BE2C (cell line): ENCODE measurements at regions not wholly inside any gene's neighbourhood (a gene's known extent, or its start where the extent isn't known, plus 50 kb on each side); places are given as distances from the start of the nearest gene placed in this dataset.

Experiments used
- DNase-seq: peaks from one replicate; pipeline ENCODE4 v3.0.0-alpha.2; 2020
- H3K27me3 ChIP-seq: fragments of 250-450 bp; sonication (Bioruptor Pico); 2 replicates; pipeline ENCODE4 v1.5.1; 2020; ENCODE audit warnings: mild to moderate bottlenecking
- H3K36me3 ChIP-seq: fragments of 250-450 bp; sonication (Bioruptor Pico); 2 replicates; pipeline ENCODE4 v1.5.1; 2020; ENCODE audit warnings: mild to moderate bottlenecking
- H3K4me1 ChIP-seq: fragments of 250-450 bp; sonication (Bioruptor Pico); 2 replicates; pipeline ENCODE4 v1.5.1; 2020
- H3K4me3 ChIP-seq: 2 replicates; pipeline ENCODE4 v1.5.1; 2011; ENCODE audit warnings: low read depth, low read length
- H3K9me3 ChIP-seq: fragments of 250-450 bp; sonication (Bioruptor Pico); 2 replicates; pipeline ENCODE4 v1.5.1; 2020
- TF ChIP-seq, protein P1 (sequence below): IDR thresholded peaks from 2 replicates; pipeline ENCODE4 v1.5.1; 2012; ENCODE audit warnings: mild to moderate bottlenecking, low read depth, low read length

DNA sequence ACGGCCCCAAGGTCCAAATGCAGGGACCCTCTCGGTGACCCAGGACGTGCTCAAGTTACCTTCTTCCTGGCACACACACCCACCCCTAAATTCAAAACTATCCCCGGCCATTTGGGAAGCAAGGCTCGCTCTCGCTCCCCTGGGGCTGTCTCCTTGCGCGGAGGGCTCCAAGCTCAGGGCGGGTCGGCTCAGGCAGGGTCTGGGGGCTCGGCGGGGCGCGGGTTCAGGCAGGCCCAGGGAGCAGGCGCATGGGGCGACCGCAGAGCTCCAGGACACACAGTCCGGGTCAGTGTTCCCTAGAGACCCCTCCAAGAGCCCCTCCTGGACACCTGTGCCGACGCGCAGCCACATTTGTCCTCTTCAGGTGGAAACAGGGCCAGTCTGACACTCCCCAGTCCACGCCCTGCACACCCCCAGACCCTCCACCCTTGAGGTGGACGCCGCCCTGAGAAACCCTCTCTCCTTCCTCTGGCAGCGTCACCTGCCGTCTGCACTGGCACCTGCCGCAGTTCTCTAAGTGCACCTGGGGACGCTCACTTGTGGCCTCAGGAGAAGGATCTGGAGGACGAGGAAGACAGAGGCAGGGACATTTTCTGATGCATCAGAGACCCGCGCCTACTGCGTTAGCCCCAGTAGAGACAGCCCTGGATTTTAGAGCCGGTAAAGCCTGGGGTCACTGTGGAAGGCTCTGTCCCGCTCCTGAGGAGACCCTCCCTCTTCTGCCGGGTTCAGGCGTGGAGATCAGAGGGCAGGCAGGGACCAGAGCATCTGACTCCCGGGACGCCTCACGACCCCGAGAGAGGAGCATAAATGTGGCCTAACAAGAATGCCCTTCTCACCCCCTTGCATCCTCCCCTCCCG is 138.8 kb downstream of the TWIST2 start:
- DNase-seq: no peak
- no peaks in the 10 kb centered on the region for H3K9me3 ChIP-seq
- H3K36me3 ChIP-seq: no peaks in the 10 kb centered on the region
- no peaks in the 10 kb centered on the region for H3K4me1 ChIP-seq
- peaks cover 18% of the 10 kb centered on the region for H3K27me3 ChIP-seq
- TF ChIP-seq, protein P1, sequence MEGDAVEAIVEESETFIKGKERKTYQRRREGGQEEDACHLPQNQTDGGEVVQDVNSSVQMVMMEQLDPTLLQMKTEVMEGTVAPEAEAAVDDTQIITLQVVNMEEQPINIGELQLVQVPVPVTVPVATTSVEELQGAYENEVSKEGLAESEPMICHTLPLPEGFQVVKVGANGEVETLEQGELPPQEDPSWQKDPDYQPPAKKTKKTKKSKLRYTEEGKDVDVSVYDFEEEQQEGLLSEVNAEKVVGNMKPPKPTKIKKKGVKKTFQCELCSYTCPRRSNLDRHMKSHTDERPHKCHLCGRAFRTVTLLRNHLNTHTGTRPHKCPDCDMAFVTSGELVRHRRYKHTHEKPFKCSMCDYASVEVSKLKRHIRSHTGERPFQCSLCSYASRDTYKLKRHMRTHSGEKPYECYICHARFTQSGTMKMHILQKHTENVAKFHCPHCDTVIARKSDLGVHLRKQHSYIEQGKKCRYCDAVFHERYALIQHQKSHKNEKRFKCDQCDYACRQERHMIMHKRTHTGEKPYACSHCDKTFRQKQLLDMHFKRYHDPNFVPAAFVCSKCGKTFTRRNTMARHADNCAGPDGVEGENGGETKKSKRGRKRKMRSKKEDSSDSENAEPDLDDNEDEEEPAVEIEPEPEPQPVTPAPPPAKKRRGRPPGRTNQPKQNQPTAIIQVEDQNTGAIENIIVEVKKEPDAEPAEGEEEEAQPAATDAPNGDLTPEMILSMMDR: no peak
- H3K4me3 ChIP-seq: no peak overlapping the region

DNA sequence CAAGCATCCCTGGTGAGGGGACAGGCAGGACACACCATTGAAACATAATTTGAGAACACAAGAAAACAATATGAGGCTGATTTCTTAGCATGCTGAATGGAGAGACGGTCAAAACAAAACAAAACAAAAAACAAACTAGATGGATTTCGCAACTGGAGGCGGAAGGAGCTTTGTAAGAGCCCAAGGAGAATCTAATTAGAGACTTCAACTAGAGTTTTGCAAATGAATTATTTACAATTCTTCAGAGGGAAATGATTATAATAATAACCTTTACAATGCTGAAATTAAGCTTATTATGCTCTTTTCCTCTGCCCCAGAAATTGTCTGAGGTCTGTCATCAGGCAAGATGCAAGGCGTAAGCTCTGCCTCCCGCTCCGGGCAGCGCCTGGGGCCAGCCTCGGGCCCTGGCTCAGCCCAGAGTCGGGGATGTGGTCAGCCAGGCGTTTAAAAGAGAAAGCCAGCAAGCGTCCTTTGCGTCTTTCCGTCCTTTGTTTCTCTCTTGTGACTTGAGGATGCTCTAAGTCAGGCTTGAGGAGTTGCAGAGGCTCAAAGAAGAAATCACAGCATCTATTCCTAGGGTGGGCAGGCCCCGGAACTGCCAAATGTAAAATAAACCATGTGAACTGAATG is 139.6 kb downstream of the TWIST2 start:
- TF ChIP-seq, protein P1: no peak
- no peak overlapping the region for H3K4me3 ChIP-seq
- H3K36me3 ChIP-seq: no peaks in the 10 kb centered on the region
- H3K4me1 ChIP-seq: no peaks in the 10 kb centered on the region
- H3K27me3 ChIP-seq: peaks cover 15% of the 10 kb centered on the region
- no peak for DNase-seq
- no peaks in the 10 kb centered on the region for H3K9me3 ChIP-seq

DNA sequence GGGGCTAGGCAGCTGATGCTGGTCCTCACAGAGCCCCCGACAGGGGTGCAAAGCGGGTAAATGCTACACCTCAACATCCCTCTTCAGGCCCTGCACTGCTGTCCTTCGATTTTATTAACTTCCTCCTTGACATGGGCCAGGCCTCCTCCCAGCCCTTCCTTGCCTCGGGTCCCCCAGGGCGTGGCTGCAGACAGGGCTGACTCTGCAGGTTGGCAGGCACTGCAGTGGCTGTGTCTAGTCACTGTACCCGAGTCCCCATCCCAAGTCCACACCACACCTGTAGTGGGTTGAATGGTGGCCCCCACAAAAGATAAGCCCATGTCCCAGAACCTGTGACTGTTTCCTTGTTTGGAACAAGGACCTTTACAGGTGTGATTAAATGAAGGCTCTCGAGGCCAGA is 140.2 kb downstream of the TWIST2 start:
- no peak overlapping the region for H3K4me3 ChIP-seq
- DNase-seq: no peak
- no peaks in the 10 kb centered on the region for H3K4me1 ChIP-seq
- TF ChIP-seq, protein P1: no peak
- peaks cover 11% of the 10 kb centered on the region for H3K27me3 ChIP-seq
- H3K9me3 ChIP-seq: no peaks in the 10 kb centered on the region
- no peaks in the 10 kb centered on the region for H3K36me3 ChIP-seq

DNA sequence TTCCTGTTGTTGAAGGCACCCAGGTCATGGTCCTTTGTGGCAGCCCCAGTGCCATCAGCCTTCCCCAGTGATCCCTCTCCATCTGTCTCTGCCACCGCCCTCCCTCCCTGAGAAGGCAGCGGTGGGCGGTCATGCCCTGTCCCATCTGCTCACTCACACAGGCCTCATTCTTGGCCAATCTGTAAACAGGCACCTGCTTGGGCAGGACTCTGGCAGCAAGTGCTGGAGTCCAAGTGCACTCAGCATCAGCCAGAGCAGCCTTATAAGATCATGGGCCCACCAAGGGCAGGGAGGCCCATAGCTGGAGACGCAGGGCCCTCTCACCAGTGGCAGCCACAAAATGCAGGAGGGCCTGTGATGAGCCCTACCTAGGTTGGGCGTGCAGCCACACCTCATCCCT is 140.9 kb downstream of the TWIST2 start:
- H3K9me3 ChIP-seq: no peaks in the 10 kb centered on the region; the same call in 1 of the 2 replicates
- DNase-seq: no peak
- H3K27me3 ChIP-seq: peaks cover 7% of the 10 kb centered on the region
- no peaks in the 10 kb centered on the region for H3K4me1 ChIP-seq
- H3K4me3 ChIP-seq: no peak overlapping the region
- no peaks in the 10 kb centered on the region for H3K36me3 ChIP-seq
- TF ChIP-seq, protein P1: no peak

DNA sequence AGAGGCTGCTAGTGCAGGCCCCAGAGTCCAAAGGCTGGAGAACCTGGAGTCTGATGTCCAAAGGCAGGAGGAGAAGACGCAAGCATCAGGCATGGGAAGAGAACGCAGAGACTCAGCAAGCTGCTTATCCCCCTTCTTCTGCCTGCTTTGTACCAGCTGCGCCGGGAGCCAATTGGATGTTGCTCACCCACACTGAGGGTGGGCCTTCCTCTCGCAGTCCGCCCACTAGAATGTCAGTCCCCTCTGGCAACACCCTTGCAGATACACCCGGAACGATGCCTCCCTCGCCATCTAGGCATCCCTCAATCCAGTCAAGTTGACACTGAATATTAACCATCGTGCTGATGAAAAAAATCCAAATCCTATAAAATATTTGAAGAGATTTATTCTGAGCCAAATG is 141.6 kb downstream of the TWIST2 start:
- Histone ChIP-seq H3K36me3 (no peaks in the 10 kb centered on the region), H3K4me1 (no peaks in the 10 kb centered on the region), H3K4me3 (no peak overlapping the region), H3K9me3 (no peaks in the 10 kb centered on the region; the same call in 1 of the 2 replicates), H3K27me3 (no peaks in the 10 kb centered on the region)
- no peak for DNase-seq
- TF ChIP-seq, protein P1: no peak

DNA sequence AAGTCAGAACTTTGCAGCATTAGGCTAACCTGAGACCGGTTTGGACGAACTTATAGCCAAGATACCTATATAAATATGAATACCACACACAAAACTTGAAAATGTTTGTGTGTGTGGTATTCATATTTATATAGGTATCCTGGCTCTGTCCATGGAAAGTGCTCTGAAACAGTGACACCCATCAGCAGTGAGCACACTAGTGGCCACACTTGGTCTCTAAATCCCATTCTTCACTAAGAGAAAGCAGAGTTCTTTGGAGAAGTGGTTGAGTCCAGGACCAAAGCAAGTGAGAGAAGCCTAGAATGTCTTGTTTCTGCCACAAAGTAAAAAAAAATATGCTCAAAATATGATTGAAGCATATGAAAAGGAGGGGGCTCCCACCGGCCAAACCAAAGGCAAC is 146.5 kb downstream of the TWIST2 start:
- no peaks in the 10 kb centered on the region for H3K27me3 ChIP-seq
- no peak overlapping the region for H3K4me3 ChIP-seq
- no peaks in the 10 kb centered on the region for H3K36me3 ChIP-seq
- TF ChIP-seq, protein P1: no peak
- H3K9me3 ChIP-seq: no peaks in the 10 kb centered on the region; the same call in 1 of the 2 replicates
- H3K4me1 ChIP-seq: no peaks in the 10 kb centered on the region
- DNase-seq: no peak
